Neural progenitor cell (in vitro differentiated cells): ENCODE measurements at regions not wholly inside any gene's neighbourhood (a gene's known extent, or its start where the extent isn't known, plus 50 kb on each side); places are given as distances from the start of the nearest gene placed in this dataset.

Experiments
- DNase-seq: peaks from one replicate; pipeline ENCODE4 v3.0.0-alpha.2; 2016; ENCODE audit warnings: low spot score
- H2AFZ ChIP-seq: fragments of 200-600 bp; sonication (generic); replicated peaks from 2 replicates; pipeline ENCODE4 v1.6.1; 2016; ENCODE audit warnings: antibody characterized with exemption
- H3F3A ChIP-seq: fragments of 200-600 bp; sonication (generic); 2 replicates; pipeline ENCODE4 v1.6.1; 2016; ENCODE audit warnings: antibody characterized with exemption, low read depth
- H3K27ac ChIP-seq: fragments of 200-600 bp; sonication (generic); 2 replicates; pipeline ENCODE4 v1.5.1; 2016; ENCODE audit warnings: mild to moderate bottlenecking
- H3K27me3 ChIP-seq: fragments of 200-600 bp; sonication (generic); 2 replicates; pipeline ENCODE4 v1.6.1; 2016; ENCODE audit warnings: mild to moderate bottlenecking, moderate library complexity
- H3K36me3 ChIP-seq: fragments of 200-600 bp; sonication (generic); 2 replicates; pipeline ENCODE4 v1.5.1; 2016
- H3K4me1 ChIP-seq: fragments of 200-600 bp; sonication (generic); 2 replicates; pipeline ENCODE4 v1.6.1; 2016; ENCODE audit warnings: mixed run types
- H3K4me2 ChIP-seq: fragments of 200-600 bp; sonication (generic); 2 replicates; pipeline ENCODE4 v1.6.1; 2016
- H3K4me3 ChIP-seq: fragments of 200-600 bp; sonication (generic); 2 replicates; pipeline ENCODE4 v1.5.1; 2016
- H3K79me2 ChIP-seq: fragments of 200-600 bp; sonication (generic); 2 replicates; pipeline ENCODE4 v1.6.1; 2016; ENCODE audit warnings: low read depth
- H3K9ac ChIP-seq: fragments of 200-600 bp; sonication (generic); 2 replicates; pipeline ENCODE4 v1.6.1; 2016
- H3K9me3 ChIP-seq: fragments of 200-600 bp; sonication (generic); 2 replicates; pipeline ENCODE4 v1.5.1; 2016; ENCODE audit warnings: low read depth
- H4K20me1 ChIP-seq: fragments of 200-600 bp; sonication (generic); 2 replicates; pipeline ENCODE4 v1.6.1; 2016; ENCODE audit warnings: low read depth
- H3K27ac Mint-ChIP-seq: 3 replicates; pipeline ENCODE4 v1.8.0; 2021; ENCODE audit warnings: mixed read lengths
- H3K27me3 Mint-ChIP-seq: 2 replicates; pipeline ENCODE4 v1.8.0; 2022; ENCODE audit warnings: low read depth, mild to moderate bottlenecking, inconsistent platforms, moderate library complexity, mixed read lengths; ENCODE audit not compliant: insufficient read depth
- H3K36me3 Mint-ChIP-seq: 3 replicates; pipeline ENCODE4 v1.8.0; 2021; ENCODE audit warnings: mixed read lengths
- H3K4me1 Mint-ChIP-seq: 3 replicates; pipeline ENCODE4 v1.8.0; 2021; ENCODE audit warnings: mixed read lengths
- H3K4me3 Mint-ChIP-seq: 3 replicates; pipeline ENCODE4 v1.8.0; 2021; ENCODE audit warnings: mild to moderate bottlenecking, moderate library complexity, mixed read lengths
- H3K9me3 Mint-ChIP-seq: 3 replicates; pipeline ENCODE4 v1.8.0; 2020; ENCODE audit warnings: mixed read lengths
- CTCF ChIP-seq: fragments of 200-600 bp; sonication (generic); IDR thresholded peaks from 2 replicates; pipeline ENCODE4 v1.5.1; 2017; ENCODE audit warnings: antibody characterized with exemption, mild to moderate bottlenecking
- EZH2 ChIP-seq: fragments of 200-600 bp; sonication (generic); IDR thresholded peaks from 2 replicates; pipeline ENCODE4 v1.6.1; 2017; ENCODE audit warnings: antibody characterized with exemption, mild to moderate bottlenecking, moderate library complexity
- EZH2phosphoT487 ChIP-seq: fragments of 200-600 bp; sonication (generic); IDR thresholded peaks from 2 replicates; pipeline ENCODE4 v1.6.1; 2017; ENCODE audit warnings: antibody characterized with exemption

DNA sequence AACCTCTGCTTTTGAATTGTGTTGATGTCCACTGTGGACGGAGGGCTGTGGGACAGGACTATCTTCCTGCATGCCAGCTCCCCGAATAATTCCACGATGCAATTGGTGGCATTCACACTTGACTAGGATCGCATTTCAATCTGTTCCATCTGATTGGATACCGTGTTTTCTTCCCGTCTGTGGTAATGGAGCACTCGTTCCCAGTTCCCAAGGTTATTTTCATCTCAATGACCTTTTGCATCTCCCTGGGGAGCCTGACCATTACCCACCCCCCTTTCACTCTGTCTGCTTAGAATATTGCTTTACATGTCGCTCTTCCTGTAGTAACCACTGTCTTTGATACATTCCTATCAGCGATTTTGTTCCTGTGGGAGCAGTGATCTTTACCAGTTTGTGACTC is 402.2 kb upstream of the WWC1 start:
- no peak overlapping the region for H3K4me2 ChIP-seq
- peaks cover 12% of the 10 kb centered on the region for H3K36me3 Mint-ChIP-seq
- H3K27me3 Mint-ChIP-seq: no peaks in the 10 kb centered on the region
- H3K4me1 Mint-ChIP-seq: peaks cover 10% of the 10 kb centered on the region
- H3K36me3 ChIP-seq: no peaks in the 10 kb centered on the region
- H3K27ac ChIP-seq: no peak overlapping the region
- H4K20me1 ChIP-seq: no peaks in the 10 kb centered on the region
- no peaks in the 10 kb centered on the region for H3K27me3 ChIP-seq
- peaks cover 4% of the 10 kb centered on the region for H3K4me1 ChIP-seq
- no peak overlapping the region for H3K27ac Mint-ChIP-seq
- H3K9ac ChIP-seq: no peak overlapping the region
- no peaks in the 10 kb centered on the region for H3F3A ChIP-seq
- no peak overlapping the region for H3K4me3 ChIP-seq
- H3K4me3 Mint-ChIP-seq: no peak overlapping the region
- no peaks in the 10 kb centered on the region for H3K9me3 ChIP-seq
- no peak overlapping the region for H2AFZ ChIP-seq
- peaks cover 5% of the 10 kb centered on the region for H3K9me3 Mint-ChIP-seq
- H3K79me2 ChIP-seq: no peaks in the 10 kb centered on the region
- TF ChIP-seq CTCF (no peak), EZH2 (no peak), EZH2phosphoT487 (no peak)
- no peak for DNase-seq

GRCh38 chr5:167892352-167893115 is 398.9 kb upstream of the WWC1 start:
- Histone ChIP-seq H3K27ac (no peak overlapping the region), H3K9me3 (no peaks in the 10 kb centered on the region), H3K9ac (no peak overlapping the region), H3K79me2 (no peaks in the 10 kb centered on the region), H3K4me2 (no peak overlapping the region), H3K4me3 (no peak overlapping the region), H3K27me3 (no peaks in the 10 kb centered on the region), H3K36me3 (no peaks in the 10 kb centered on the region), H3F3A (no peaks in the 10 kb centered on the region), H2AFZ (no peak overlapping the region), H4K20me1 (no peaks in the 10 kb centered on the region), H3K4me1 (peaks cover 12% of the 10 kb centered on the region)
- Mint-ChIP-seq H3K27ac (no peak overlapping the region), H3K4me3 (no peak overlapping the region), H3K36me3 (peaks cover 12% of the 10 kb centered on the region), H3K4me1 (peaks cover 24% of the 10 kb centered on the region), H3K27me3 (no peaks in the 10 kb centered on the region), H3K9me3 (peaks cover 5% of the 10 kb centered on the region)
- TF ChIP-seq CTCF: no peak
- TF ChIP-seq EZH2phosphoT487: no peak
- no peak for TF ChIP-seq EZH2
- DNase-seq: no peak

GRCh38 chr5:167893271-167893670 is 398.2 kb upstream of the WWC1 start:
- Histone ChIP-seq H3K9ac (no peak overlapping the region), H3K27ac (no peak overlapping the region), H2AFZ (no peak overlapping the region), H3K4me1 (peaks cover 16% of the 10 kb centered on the region), H4K20me1 (no peaks in the 10 kb centered on the region), H3F3A (no peaks in the 10 kb centered on the region), H3K4me3 (no peak overlapping the region), H3K36me3 (no peaks in the 10 kb centered on the region), H3K79me2 (no peaks in the 10 kb centered on the region), H3K9me3 (no peaks in the 10 kb centered on the region), H3K4me2 (no peak overlapping the region), H3K27me3 (no peaks in the 10 kb centered on the region)
- Mint-ChIP-seq H3K4me3 (no peak overlapping the region), H3K9me3 (peaks cover 5% of the 10 kb centered on the region), H3K4me1 (peaks cover 25% of the 10 kb centered on the region), H3K27me3 (no peaks in the 10 kb centered on the region), H3K27ac (no peak overlapping the region), H3K36me3 (peaks cover 12% of the 10 kb centered on the region)
- DNase-seq: no peak
- no peak for TF ChIP-seq EZH2
- TF ChIP-seq CTCF: no peak
- no peak for TF ChIP-seq EZH2phosphoT487
